Activated B cell treated with CpG ODN at 0.5 μM for 24 hours (primary cell): ENCODE measurements at regions not wholly inside any gene's neighbourhood (a gene's known extent, or its start where the extent isn't known, plus 50 kb on each side); places are given as distances from the start of the nearest gene placed in this dataset.

Experiments
- ATAC-seq: fragments of 200-7000 bp; cut with Tn5 transposase; one replicate; pipeline ENCODE4 v1.10.0; 2021; ENCODE audit warnings: low read depth, mild to moderate bottlenecking, moderate library complexity
- CTCF ChIA-PET: fragments of 350-600 bp; sonication (Branson Sonifier 250); formaldehyde crosslinking; loops from one replicate; lab custom pipeline; 2021; ENCODE audit warnings: antibody characterized with exemption; lab: Charles Lee
- POLR2A ChIA-PET: fragments of 350-600 bp; sonication (Branson Sonifier 250); formaldehyde crosslinking; loops from one replicate; lab custom pipeline; 2021; ENCODE audit warnings: antibody characterized with exemption; lab: Charles Lee
- DNase-seq: peaks from one replicate; pipeline ENCODE4 v3.0.0; 2022
- H3K27ac Mint-ChIP-seq: one replicate; pipeline ENCODE4 v1.8.0; 2020; ENCODE audit warnings: mixed read lengths
- H3K27me3 Mint-ChIP-seq: one replicate; pipeline ENCODE4 v1.8.0; 2021; ENCODE audit warnings: mixed read lengths
- H3K36me3 Mint-ChIP-seq: one replicate; pipeline ENCODE4 v1.8.0; 2021; ENCODE audit warnings: low read depth, mixed read lengths
- H3K4me1 Mint-ChIP-seq: one replicate; pipeline ENCODE4 v1.8.0; 2021; ENCODE audit warnings: mixed read lengths
- H3K4me3 Mint-ChIP-seq: one replicate; pipeline ENCODE4 v1.8.0; 2020; ENCODE audit warnings: mild to moderate bottlenecking, mixed read lengths
- H3K9me3 Mint-ChIP-seq: one replicate; pipeline ENCODE4 v1.8.0; 2020; ENCODE audit warnings: mixed read lengths
- CTCF ChIP-seq: fragments of 200-600 bp; IDR thresholded peaks from one replicate; pipeline ENCODE4 v1.8.0; 2022; ENCODE audit warnings: antibody characterized with exemption, mild to moderate bottlenecking
- intact Hi-C: fragments of 100-400 bp; cut with micrococcal nuclease; formaldehyde crosslinking; loops from one replicate; pipeline ENCODE4 v1.15.1; 2024

- ChIA-PET CTCF (no interaction called here), POLR2A (no interaction called here)
- DNase-seq (no peak), ATAC-seq (no peak)
- H3K36me3 Mint-ChIP-seq = no peaks in the 10 kb centered on the region
- H3K4me3 Mint-ChIP-seq = no peak overlapping the region
- H3K27ac Mint-ChIP-seq = no peak overlapping the region
- H3K9me3 Mint-ChIP-seq = no peaks in the 10 kb centered on the region
- peaks cover 34% of the 10 kb centered on the region for H3K27me3 Mint-ChIP-seq
- no peaks in the 10 kb centered on the region for H3K4me1 Mint-ChIP-seq
- no peak for TF ChIP-seq CTCF
- intact Hi-C loops = no loop called here
These were observed 134.7 kb downstream of the RBFOX3 start for GRCh38 chr17:79476074-79476652.

GRCh38 chr17:79473876-79474440, 136.9 kb downstream of the RBFOX3 start:
- no peaks in the 10 kb centered on the region for H3K36me3 Mint-ChIP-seq
- no peak for TF ChIP-seq CTCF
- DNase-seq = no peak
- no peaks in the 10 kb centered on the region for H3K9me3 Mint-ChIP-seq
- intact Hi-C loops = no loop called here
- no peak overlapping the region for H3K4me3 Mint-ChIP-seq
- H3K27ac Mint-ChIP-seq = no peak overlapping the region
- ChIA-PET CTCF (no interaction called here), POLR2A (no interaction called here)
- H3K4me1 Mint-ChIP-seq = no peaks in the 10 kb centered on the region
- peaks cover 25% of the 10 kb centered on the region for H3K27me3 Mint-ChIP-seq
- no peak for ATAC-seq

GRCh38 chr17:79473111-79473875, 137.6 kb downstream of the RBFOX3 start:
- Mint-ChIP-seq H3K4me3 (no peak overlapping the region), H3K27ac (no peak overlapping the region), H3K9me3 (no peaks in the 10 kb centered on the region), H3K27me3 (peaks cover 23% of the 10 kb centered on the region), H3K4me1 (no peaks in the 10 kb centered on the region), H3K36me3 (no peaks in the 10 kb centered on the region)
- POLR2A ChIA-PET = no interaction called here
- TF ChIP-seq CTCF = no peak
- intact Hi-C loops = no loop called here
- no peak for ATAC-seq
- no peak for DNase-seq
- CTCF ChIA-PET = no interaction called here

- Mint-ChIP-seq H3K27me3 (peaks cover 16% of the 10 kb centered on the region), H3K36me3 (no peaks in the 10 kb centered on the region), H3K27ac (no peak overlapping the region), H3K4me1 (no peaks in the 10 kb centered on the region), H3K9me3 (no peaks in the 10 kb centered on the region), H3K4me3 (no peak overlapping the region)
- ATAC-seq (no peak), DNase-seq (no peak)
- CTCF ChIA-PET = no interaction called here
- intact Hi-C loops = no loop called here
- no peak for TF ChIP-seq CTCF
- POLR2A ChIA-PET = no interaction called here
These were observed 140.1 kb downstream of the RBFOX3 start for GRCh38 chr17:79470754-79471153.

- no peak overlapping the region for H3K27ac Mint-ChIP-seq
- no peaks in the 10 kb centered on the region for H3K4me1 Mint-ChIP-seq
- intact Hi-C loops = no loop called here
- CTCF ChIA-PET = no interaction called here
- no peak for TF ChIP-seq CTCF
- no peak for DNase-seq
- POLR2A ChIA-PET = no interaction called here
- ATAC-seq = no peak
- H3K36me3 Mint-ChIP-seq = no peaks in the 10 kb centered on the region
- no peaks in the 10 kb centered on the region for H3K9me3 Mint-ChIP-seq
- H3K4me3 Mint-ChIP-seq = no peak overlapping the region
- H3K27me3 Mint-ChIP-seq = peaks cover 8% of the 10 kb centered on the region
These were observed 141.2 kb downstream of the RBFOX3 start for GRCh38 chr17:79469646-79470045.
